CD14-positive monocyte (primary cell): ENCODE measurements at regions not wholly inside any gene's neighbourhood (a gene's known extent, or its start where the extent isn't known, plus 50 kb on each side); places are given as distances from the start of the nearest gene placed in this dataset.

Source experiments
- DNase-seq, 3 donors: peaks; one replicate each; pipeline ENCODE4 v3.0.0-alpha.2; 2011 to 2022
- H2AFZ ChIP-seq: 2 replicates; pipeline ENCODE4 v1.6.0; 2012; ENCODE audit warnings: mild to moderate bottlenecking, low read depth, low read length, inconsistent platforms; ENCODE audit not compliant: insufficient read depth, poor library complexity, severe bottlenecking
- H3K27ac ChIP-seq, 2 donors: 1 replicate in 1 of 2; 2 replicates in 1 of 2; pipeline ENCODE4 v1.5.1; 2012 to 2013; ENCODE audit warnings: low read length in 2 of 2, control low read depth in 1 of 2, inconsistent platforms in 1 of 2, low read depth in 1 of 2, mild to moderate bottlenecking in 1 of 2
- H3K27me3 ChIP-seq, 2 donors: one replicate each; pipeline versions ENCODE4 v1.6.0 to v1.6.1; 2011 to 2013; ENCODE audit warnings: low read length in 2 of 2; ENCODE audit not compliant: control insufficient read depth in 2 of 2, insufficient read depth in 2 of 2
- H3K36me3 ChIP-seq, 2 donors: replicated peaks in 1 of 2; 1 replicate in 1 of 2; 2 replicates in 1 of 2; pipeline versions ENCODE4 v1.5.1 to v1.6.1; 2012 to 2013; ENCODE audit warnings: low read length in 2 of 2, control low read depth in 1 of 2, inconsistent platforms in 1 of 2, mild to moderate bottlenecking in 1 of 2; ENCODE audit not compliant: insufficient read depth in 2 of 2, control insufficient read depth in 1 of 2
- H3K4me1 ChIP-seq, 2 donors: 1 replicate in 1 of 2; 2 replicates in 1 of 2; pipeline versions ENCODE4 v1.5.1 to v1.6.1; 2012 to 2013; ENCODE audit warnings: low read length in 2 of 2, control low read depth in 1 of 2, inconsistent platforms in 1 of 2, mild to moderate bottlenecking in 1 of 2, moderate library complexity in 1 of 2; ENCODE audit not compliant: insufficient read depth in 2 of 2, control insufficient read depth in 1 of 2
- H3K4me2 ChIP-seq: replicated peaks from 2 replicates; pipeline ENCODE3; 2012; ENCODE audit warnings: low read length, moderate library complexity, mild to moderate bottlenecking; ENCODE audit not compliant: poor library complexity, severe bottlenecking; ENCODE audit errors: extremely low read depth
- H3K4me3 ChIP-seq, 3 experiments: fragments of 200-600 bp in 1 of 3; sonication (generic) in 1 of 3; replicated peaks in 1 of 3; 1 replicate in 2 of 3; 2 replicates in 1 of 3; pipeline ENCODE4 v1.5.1; 2011 to 2013; ENCODE audit warnings: low read length in 3 of 3, mild to moderate bottlenecking in 3 of 3, control low read depth in 2 of 3, low read depth in 2 of 3, inconsistent platforms in 1 of 3, moderate library complexity in 1 of 3
- H3K79me2 ChIP-seq: 2 replicates; pipeline ENCODE4 v1.6.0; 2012; ENCODE audit warnings: mild to moderate bottlenecking, control low read depth, inconsistent platforms, low read length, moderate library complexity; ENCODE audit not compliant: insufficient read depth
- H3K9ac ChIP-seq: 2 replicates; pipeline ENCODE4 v1.6.0; 2017; ENCODE audit warnings: low read length, mild to moderate bottlenecking; ENCODE audit not compliant: insufficient read depth, poor library complexity, severe bottlenecking
- H3K9me3 ChIP-seq, 2 donors: replicated peaks in 1 of 2; 1 replicate in 1 of 2; 2 replicates in 1 of 2; pipeline versions ENCODE4 v1.5.1 to v1.6.1; 2012 to 2013; ENCODE audit warnings: low read length in 2 of 2, control low read depth in 1 of 2; ENCODE audit not compliant: control insufficient read depth in 1 of 2, insufficient read depth in 1 of 2
- H4K20me1 ChIP-seq: 2 replicates; pipeline ENCODE4 v1.6.0; 2012; ENCODE audit warnings: mild to moderate bottlenecking, low read length, control low read depth, moderate library complexity; ENCODE audit not compliant: insufficient read depth
- H3K27ac Mint-ChIP-seq, 7 donors: one replicate each; pipeline ENCODE4 v1.8.0; 2020; ENCODE audit warnings: mild to moderate bottlenecking in 7 of 7, mixed read lengths in 7 of 7, moderate library complexity in 6 of 7, inconsistent platforms in 2 of 7
- H3K27me3 Mint-ChIP-seq, 3 donors: one replicate each; pipeline ENCODE4 v1.8.0; 2021 to 2022; ENCODE audit warnings: low read depth in 3 of 3, mild to moderate bottlenecking in 3 of 3, mixed read lengths in 3 of 3, moderate library complexity in 3 of 3, inconsistent platforms in 1 of 3
- H3K36me3 Mint-ChIP-seq, 2 donors: one replicate each; pipeline ENCODE4 v1.8.0; 2020; ENCODE audit warnings: mixed read lengths in 2 of 2, inconsistent platforms in 1 of 2, mild to moderate bottlenecking in 1 of 2
- H3K4me1 Mint-ChIP-seq: one replicate; pipeline ENCODE4 v1.8.0; 2020; ENCODE audit warnings: mild to moderate bottlenecking, mixed read lengths
- H3K4me3 Mint-ChIP-seq, 2 donors: one replicate each; pipeline ENCODE4 v1.8.0; 2020; ENCODE audit warnings: mild to moderate bottlenecking in 2 of 2, mixed read lengths in 2 of 2, moderate library complexity in 1 of 2
- H3K9me3 Mint-ChIP-seq, 7 donors: one replicate each; pipeline ENCODE4 v1.8.0; 2020 to 2022; ENCODE audit warnings: mixed read lengths in 7 of 7, mild to moderate bottlenecking in 6 of 7, moderate library complexity in 6 of 7, inconsistent platforms in 2 of 7
- WGBS: methylation state at CpG from one replicate; pipeline ENCODE4 v1.1.5; 2013; ENCODE audit warnings: missing lambda C conversion rate; ENCODE audit not compliant: insufficient coverage; 5-methylcytosine and 5-hydroxymethylcytosine counted together
- intact Hi-C, 2 donors: fragments of 100-400 bp; cut with micrococcal nuclease; formaldehyde crosslinking; loops; one replicate each; pipeline versions ENCODE4 v1.15.0 to v1.15.1; 2023
- TF ChIP-seq, protein P1 (sequence below): fragments of 200-600 bp; IDR thresholded peaks from one replicate; pipeline ENCODE4 v1.8.0; 2022; ENCODE audit warnings: antibody characterized with exemption, mild to moderate bottlenecking

DNA sequence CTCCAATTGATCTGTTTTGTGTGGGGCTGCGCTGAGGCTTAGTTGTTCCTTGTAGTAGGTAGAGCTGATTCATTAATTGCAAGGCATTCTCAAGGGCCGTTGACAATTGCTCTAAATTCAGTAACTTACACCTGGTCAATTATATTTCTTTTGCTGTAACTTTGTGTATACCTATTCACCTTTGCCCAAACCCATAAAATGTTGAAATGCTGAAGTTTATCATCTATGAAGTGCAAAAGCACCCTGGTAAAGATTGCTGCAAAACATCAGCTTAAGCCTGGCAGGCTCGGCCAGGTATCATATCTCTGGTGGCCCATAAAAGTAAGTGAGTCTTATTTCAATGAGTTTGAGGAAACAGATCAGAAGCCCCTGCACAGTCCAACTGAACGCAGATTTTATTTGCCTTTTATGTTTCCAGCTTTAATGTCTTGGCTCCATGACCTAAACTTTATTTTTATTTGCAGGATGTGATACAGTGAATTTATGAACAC, 203.6 kb upstream of the SLCO3A1 start:
- 71% methylated on average over 1 of the region's 4 CpGs for WGBS
- no peaks in the 10 kb centered on the region for H3K36me3 Mint-ChIP-seq

DNA sequence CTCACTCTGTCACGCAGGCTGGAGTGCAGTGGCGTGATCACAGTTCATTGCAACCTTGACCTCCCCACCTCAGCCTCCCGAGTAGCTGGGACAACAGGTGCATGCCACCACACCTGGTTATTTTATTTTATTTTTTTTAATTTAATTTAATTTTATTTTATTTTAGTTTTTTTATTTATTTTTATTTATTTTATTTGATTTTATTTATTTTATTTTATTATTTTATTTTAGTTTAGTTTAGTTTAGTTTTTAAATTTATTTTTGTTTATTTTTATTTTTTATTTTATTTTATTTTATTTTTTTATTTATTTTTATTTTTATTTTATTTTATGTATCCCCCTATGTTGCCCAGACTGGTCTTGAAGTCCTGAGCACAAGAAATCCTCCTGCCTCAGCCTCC, 202.3 kb upstream of the SLCO3A1 start:
- Mint-ChIP-seq H3K27me3 (peaks cover 8 to 10% (median 9%) of the 10 kb centered on the region in 3 donors), H3K4me3 (no peak overlapping the region), H3K36me3 (no peaks in the 10 kb centered on the region), H3K27ac (no peak overlapping the region), H3K9me3 (peaks cover 0 to 10% (median 6%) of the 10 kb centered on the region in 7 donors), H3K4me1 (peaks cover 4% of the 10 kb centered on the region)
- DNase-seq, result no peak
- Histone ChIP-seq H3K9ac (no peak overlapping the region), H3K27me3 (no peaks in the 10 kb centered on the region), H3K27ac (no peak overlapping the region), H4K20me1 (no peaks in the 10 kb centered on the region), H3K4me2 (no peak overlapping the region), H3K4me1 (no peaks in the 10 kb centered on the region), H3K79me2 (no peaks in the 10 kb centered on the region), H3K4me3 (no peak overlapping the region), H2AFZ (no peak overlapping the region), H3K9me3 (peaks cover 0 to 5% of the 10 kb centered on the region in 2 donors), H3K36me3 (no peaks in the 10 kb centered on the region)
- WGBS, result 100% methylated on average over 1 of the region's 3 CpGs
- TF ChIP-seq, protein P1, sequence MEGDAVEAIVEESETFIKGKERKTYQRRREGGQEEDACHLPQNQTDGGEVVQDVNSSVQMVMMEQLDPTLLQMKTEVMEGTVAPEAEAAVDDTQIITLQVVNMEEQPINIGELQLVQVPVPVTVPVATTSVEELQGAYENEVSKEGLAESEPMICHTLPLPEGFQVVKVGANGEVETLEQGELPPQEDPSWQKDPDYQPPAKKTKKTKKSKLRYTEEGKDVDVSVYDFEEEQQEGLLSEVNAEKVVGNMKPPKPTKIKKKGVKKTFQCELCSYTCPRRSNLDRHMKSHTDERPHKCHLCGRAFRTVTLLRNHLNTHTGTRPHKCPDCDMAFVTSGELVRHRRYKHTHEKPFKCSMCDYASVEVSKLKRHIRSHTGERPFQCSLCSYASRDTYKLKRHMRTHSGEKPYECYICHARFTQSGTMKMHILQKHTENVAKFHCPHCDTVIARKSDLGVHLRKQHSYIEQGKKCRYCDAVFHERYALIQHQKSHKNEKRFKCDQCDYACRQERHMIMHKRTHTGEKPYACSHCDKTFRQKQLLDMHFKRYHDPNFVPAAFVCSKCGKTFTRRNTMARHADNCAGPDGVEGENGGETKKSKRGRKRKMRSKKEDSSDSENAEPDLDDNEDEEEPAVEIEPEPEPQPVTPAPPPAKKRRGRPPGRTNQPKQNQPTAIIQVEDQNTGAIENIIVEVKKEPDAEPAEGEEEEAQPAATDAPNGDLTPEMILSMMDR, result no peak
- intact Hi-C loops, result no loop called here

More for the DNA sequence above, 203.6 kb upstream of the SLCO3A1 start:
- Mint-ChIP-seq H3K4me3 (no peak overlapping the region), H3K27ac (no peak overlapping the region), H3K9me3 (peaks cover 0 to 4% (median 0%) of the 10 kb centered on the region in 7 donors), H3K27me3 (peaks cover 1 to 7% (median 6%) of the 10 kb centered on the region in 3 donors), H3K4me1 (no peaks in the 10 kb centered on the region)
- H3K27ac ChIP-seq, result no peak overlapping the region
- no peak for DNase-seq
- no peak overlapping the region for H3K9ac ChIP-seq
- no peak overlapping the region for H2AFZ ChIP-seq
- H3K4me2 ChIP-seq, result no peak overlapping the region
- no peaks in the 10 kb centered on the region for H4K20me1 ChIP-seq
- no peak overlapping the region for H3K4me3 ChIP-seq
- H3K4me1 ChIP-seq, result no peaks in the 10 kb centered on the region
- intact Hi-C loops, result no loop called here
- H3K9me3 ChIP-seq, result no peaks in the 10 kb centered on the region
- no peaks in the 10 kb centered on the region for H3K79me2 ChIP-seq
- no peaks in the 10 kb centered on the region for H3K36me3 ChIP-seq
- TF ChIP-seq, protein P1, result no peak
- no peaks in the 10 kb centered on the region for H3K27me3 ChIP-seq
